CMK (cell line): ENCODE measurements at regions not wholly inside any gene's neighbourhood (a gene's known extent, or its start where the extent isn't known, plus 50 kb on each side); places are given as distances from the start of the nearest gene placed in this dataset.

Source experiments
- DNase-seq: peaks from one replicate; pipeline ENCODE4 v3.0.0-alpha.2; 2010; ENCODE audit warnings: low read depth

- DNase-seq, result no peak
Observed at GRCh38 chr7:94236960-94237359, 157.7 kb upstream of the COL1A2 start.

- no peak for DNase-seq
Observed at GRCh38 chr7:94237417-94237816, 157.3 kb upstream of the COL1A2 start.

- DNase-seq, result no peak
Observed at GRCh38 chr7:94239661-94240234, 154.9 kb upstream of the COL1A2 start.

GRCh38 chr7:94240902-94241301 is 153.8 kb upstream of the COL1A2 start:
- no peak for DNase-seq

GRCh38 chr7:94241402-94241925 is 153.2 kb upstream of the COL1A2 start:
- DNase-seq, result no peak

GRCh38 chr7:94243066-94243711 is 151.5 kb upstream of the COL1A2 start:
- DNase-seq, result no peak

GRCh38 chr7:94244760-94245159 is 149.9 kb upstream of the COL1A2 start:
- no peak for DNase-seq

- no peak for DNase-seq
Observed at GRCh38 chr7:94245500-94245899, 149.2 kb upstream of the COL1A2 start.

GRCh38 chr7:94247970-94248369 is 146.7 kb upstream of the COL1A2 start:
- DNase-seq, result no peak

GRCh38 chr7:94249631-94250030 is 145.1 kb upstream of the COL1A2 start:
- DNase-seq, result no peak

GRCh38 chr7:94250124-94250523 is 144.6 kb upstream of the COL1A2 start:
- DNase-seq, result no peak

GRCh38 chr7:94250987-94251386 is 143.7 kb upstream of the COL1A2 start:
- DNase-seq, result no peak

- no peak for DNase-seq
Observed at GRCh38 chr7:94252124-94252523, 142.6 kb upstream of the COL1A2 start.

- DNase-seq, result no peak
Observed at GRCh38 chr7:94252971-94253370, 141.7 kb upstream of the COL1A2 start.

- DNase-seq, result no peak
Observed at GRCh38 chr7:94253686-94254085, 141.0 kb upstream of the COL1A2 start.

- DNase-seq, result no peak
Observed at GRCh38 chr7:94258418-94259300, 136.0 kb upstream of the COL1A2 start.

GRCh38 chr7:94261067-94261466 is 133.6 kb upstream of the COL1A2 start:
- DNase-seq, result no peak

GRCh38 chr7:94264756-94265155 is 129.9 kb upstream of the COL1A2 start:
- DNase-seq, result no peak

GRCh38 chr7:94265456-94265855 is 129.2 kb upstream of the COL1A2 start:
- DNase-seq, result no peak

- DNase-seq, result no peak
Observed at GRCh38 chr7:94266238-94266644, 128.5 kb upstream of the COL1A2 start.

GRCh38 chr7:94270772-94271171 is 123.9 kb upstream of the COL1A2 start:
- no peak for DNase-seq

- DNase-seq, result no peak
Observed at GRCh38 chr7:94272821-94273583, 121.7 kb upstream of the COL1A2 start.
